ENCODE measurements at regions not wholly inside any gene's neighbourhood (a gene's known extent, or its start where the extent isn't known, plus 50 kb on each side); places are given as distances from the start of the nearest gene placed in this dataset.
A peak's percentile ranks its signal among the peaks of the same experiment; 100 is the strongest.
"Not testable (repeated sequence)": the region's sequence is repeated elsewhere in the genome, so short reads cannot be mapped to it uniquely, and the experiment has no call there.

GRCh38 chr1:14413819-14414490 lies 184.5 kb upstream of the KAZN start:
- TF ChIP-seq CTCF (IDR thresholded peaks at IDR 0.05; ENCODE audit: low read length, missing control alignments) = no peak
- peak; percentile 8 for DNase-seq (ENCODE audit: low read depth)
- no peak overlapping the region for H3K4me3 ChIP-seq (replicated peaks; ENCODE audit: low read depth, low read length)

- no peak for DNase-seq (ENCODE audit: low read depth)
- no peak for TF ChIP-seq CTCF (IDR thresholded peaks at IDR 0.05; ENCODE audit: low read length, missing control alignments)
- H3K4me3 ChIP-seq (replicated peaks; ENCODE audit: low read depth, low read length) = no peak overlapping the region
Observed at GRCh38 chr1:14415396-14415795, 183.1 kb upstream of the KAZN start.

GRCh38 chr1:14419778-14420218 lies 178.7 kb upstream of the KAZN start:
- not testable (repeated sequence) for H3K4me3 ChIP-seq (replicated peaks; ENCODE audit: low read depth, low read length); DNase-seq (ENCODE audit: low read depth)

GRCh38 chr1:14420686-14421085 lies 177.8 kb upstream of the KAZN start:
- no peak overlapping the region for H3K4me3 ChIP-seq (replicated peaks; ENCODE audit: low read depth, low read length)
- no peak for DNase-seq (ENCODE audit: low read depth)
- no peak for TF ChIP-seq CTCF (IDR thresholded peaks at IDR 0.05; ENCODE audit: low read length, missing control alignments)

GRCh38 chr1:14421295-14421976 lies 177.0 kb upstream of the KAZN start:
- DNase-seq (ENCODE audit: low read depth) = no peak
- TF ChIP-seq CTCF (IDR thresholded peaks at IDR 0.05; ENCODE audit: low read length, missing control alignments) = no peak
- no peak overlapping the region for H3K4me3 ChIP-seq (replicated peaks; ENCODE audit: low read depth, low read length)

- TF ChIP-seq CTCF (IDR thresholded peaks at IDR 0.05; ENCODE audit: low read length, missing control alignments) = no peak
- no peak for DNase-seq (ENCODE audit: low read depth)
- H3K4me3 ChIP-seq (replicated peaks; ENCODE audit: low read depth, low read length) = no peak overlapping the region
Observed at GRCh38 chr1:14421977-14422609, 176.4 kb upstream of the KAZN start.

GRCh38 chr1:14424325-14425002 lies 174.0 kb upstream of the KAZN start:
- no peak for DNase-seq (ENCODE audit: low read depth)
- TF ChIP-seq CTCF (IDR thresholded peaks at IDR 0.05; ENCODE audit: low read length, missing control alignments) = no peak
- H3K4me3 ChIP-seq (replicated peaks; ENCODE audit: low read depth, low read length) = no peak overlapping the region
